ENCODE measurements at regions not wholly inside any gene's neighbourhood (a gene's known extent, or its start where the extent isn't known, plus 50 kb on each side); places are given as distances from the start of the nearest gene placed in this dataset.
"Not testable (repeated sequence)": the region's sequence is repeated elsewhere in the genome, so short reads cannot be mapped to it uniquely, and the experiment has no call there.

DNA sequence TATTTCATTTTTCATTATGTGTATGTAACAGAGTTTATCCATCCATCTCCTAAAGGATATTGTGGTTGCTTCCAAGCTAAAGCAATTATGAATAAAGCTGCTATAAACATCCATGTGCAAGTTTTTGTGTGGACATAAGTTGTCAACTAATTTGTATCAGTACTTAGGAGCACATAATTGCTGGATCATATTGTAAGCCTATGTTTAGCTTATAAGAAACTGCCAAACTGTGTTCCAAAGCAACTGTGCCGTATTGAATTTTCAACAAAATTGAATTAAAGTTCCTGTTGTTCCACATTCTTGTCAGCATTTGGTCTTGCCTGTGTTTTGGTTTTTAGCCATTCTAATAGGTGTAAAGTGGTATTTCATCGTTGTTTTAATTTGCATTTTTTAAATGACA is 416.9 kb downstream of the SLC6A15 start:
- no peak for DNase-seq (ENCODE audit: low read depth)

DNA sequence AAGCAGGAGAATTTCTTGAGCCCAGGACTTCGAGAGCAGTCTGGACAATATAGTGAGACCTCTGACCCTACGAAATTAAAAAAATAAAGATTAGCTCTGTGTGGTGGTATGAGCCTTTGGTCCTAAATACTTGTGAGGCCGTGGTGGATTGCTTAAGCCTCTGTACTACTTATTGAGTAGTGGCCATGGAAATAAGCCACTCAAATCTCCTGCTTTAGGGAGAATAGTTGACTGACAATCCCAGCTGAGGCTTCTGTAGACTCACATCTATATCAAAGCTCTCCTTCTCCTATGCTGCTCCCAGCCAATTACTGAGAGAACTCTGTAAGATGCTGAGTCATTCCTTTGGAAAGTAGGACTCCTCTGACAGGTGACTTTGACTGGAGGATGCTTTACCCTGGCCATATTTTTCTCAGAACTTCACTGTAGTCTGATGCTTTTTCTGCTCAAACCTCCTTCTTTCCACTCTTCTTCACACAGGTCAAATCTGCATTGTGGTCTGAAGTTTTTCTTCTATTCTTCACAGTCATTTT is 420.2 kb downstream of the SLC6A15 start:
- DNase-seq (ENCODE audit: low read depth): no peak

DNA sequence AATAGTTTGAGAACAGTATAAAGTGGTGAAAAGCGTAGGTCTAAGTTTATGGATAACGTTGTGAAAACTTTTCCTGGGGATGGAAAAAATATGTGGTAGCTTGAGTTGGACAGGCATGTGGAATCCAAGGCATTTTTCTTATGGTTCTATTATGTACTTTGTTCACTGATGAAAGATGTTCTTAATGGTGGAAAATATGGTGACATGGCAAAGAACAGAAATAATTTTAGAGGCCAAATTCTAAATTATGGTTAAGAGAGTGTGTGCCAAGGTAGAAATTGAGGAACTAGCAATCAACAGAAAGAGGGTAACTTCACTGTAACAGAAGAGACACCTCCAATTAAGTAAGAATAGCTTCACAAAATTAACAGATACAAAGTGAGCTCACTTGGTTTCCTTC is 427.8 kb downstream of the SLC6A15 start:
- no peak for DNase-seq (ENCODE audit: low read depth)

DNA sequence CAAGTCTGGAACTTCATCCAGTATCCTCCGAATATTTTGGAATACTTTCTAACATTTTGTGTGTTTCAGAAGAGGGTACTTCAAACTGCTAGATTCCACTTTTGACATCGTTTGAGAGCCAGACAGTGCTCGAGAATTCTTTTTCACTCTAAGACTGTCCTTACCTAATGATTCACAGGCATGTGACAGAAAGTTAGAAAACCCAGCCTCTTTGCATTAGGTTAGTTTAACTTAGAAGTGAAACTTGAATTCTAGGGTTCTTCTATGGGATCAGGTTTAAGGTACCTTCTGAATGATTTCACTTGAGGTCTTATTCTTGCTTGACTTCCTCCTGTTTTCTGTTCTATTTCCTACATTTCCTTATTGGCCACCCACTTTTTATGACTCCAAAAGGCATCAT is 431.8 kb downstream of the SLC6A15 start:
- DNase-seq (ENCODE audit: low read depth): no peak

DNA sequence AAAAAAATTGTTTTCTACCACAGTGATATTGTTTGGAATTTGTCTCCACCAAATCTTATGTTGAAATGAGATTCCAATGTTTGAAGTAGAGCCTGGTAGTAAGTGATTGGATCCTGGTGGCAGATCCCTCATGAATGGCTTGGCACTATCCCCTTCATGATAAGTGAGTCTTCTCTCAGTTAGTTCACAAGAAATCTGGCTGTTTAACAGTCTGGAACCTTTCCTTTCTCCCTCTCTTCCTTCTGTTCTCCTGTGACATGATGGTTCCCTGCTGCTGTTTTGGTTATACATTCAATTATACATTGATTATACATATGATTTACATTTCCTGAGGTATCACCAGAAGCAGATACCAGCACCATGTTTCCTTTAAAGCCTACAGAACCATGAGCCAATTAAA is 442.2 kb downstream of the SLC6A15 start:
- DNase-seq (ENCODE audit: low read depth): no peak

DNA sequence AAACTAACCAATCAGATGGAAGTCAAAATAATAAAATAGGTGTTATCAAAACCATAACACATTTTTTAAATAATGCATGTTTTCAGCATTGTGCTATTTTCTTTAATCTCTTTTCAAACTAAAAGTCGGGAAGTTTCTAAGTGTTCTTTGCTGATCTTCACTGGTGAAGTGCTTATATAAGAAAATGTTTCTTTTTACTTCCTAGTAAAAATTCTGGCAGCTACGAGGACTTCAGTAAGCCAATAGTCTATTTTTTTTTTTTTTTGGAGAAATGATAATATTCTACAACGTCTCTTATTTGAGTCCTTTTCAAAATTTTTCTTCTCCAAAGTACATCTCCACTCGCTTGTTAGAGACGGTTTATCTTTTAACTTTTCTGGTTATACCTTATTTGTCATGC is 448.0 kb downstream of the SLC6A15 start:
- no peak for DNase-seq (ENCODE audit: low read depth)

DNA sequence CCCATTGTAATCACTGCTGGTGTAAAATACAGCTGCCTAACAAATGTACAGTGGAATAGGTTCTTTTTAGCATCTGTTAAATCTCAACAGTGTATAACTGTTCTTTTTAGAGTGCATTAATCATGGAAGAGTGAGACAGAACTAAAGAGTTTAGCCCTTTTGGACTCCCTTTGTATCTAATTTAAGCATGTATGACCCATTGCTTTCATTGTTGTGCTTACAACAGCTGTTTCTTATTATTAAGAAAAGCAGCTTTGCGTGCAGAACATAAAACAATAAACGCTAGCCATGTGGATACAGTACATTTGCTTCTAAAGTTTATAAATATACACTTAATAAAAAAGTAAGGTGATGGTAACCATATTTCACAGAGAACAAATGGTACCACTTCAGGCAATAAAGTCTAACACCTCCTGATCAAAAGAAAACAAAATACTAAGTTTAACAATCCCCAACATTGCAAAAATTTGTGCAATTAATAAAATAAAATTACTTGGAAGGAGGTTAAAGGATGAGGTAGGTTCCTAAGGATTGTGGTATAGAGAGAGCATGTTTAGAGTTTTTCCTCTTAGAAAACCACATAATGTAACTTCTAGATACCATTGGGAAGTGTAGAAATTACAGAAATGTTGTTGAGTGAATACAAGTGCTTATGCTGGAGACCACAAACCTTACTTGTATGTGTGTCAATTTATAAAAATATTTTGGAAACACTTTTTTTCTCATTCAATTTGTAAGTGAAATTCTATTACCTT is 448.7 kb downstream of the SLC6A15 start:
- no peak for DNase-seq (ENCODE audit: low read depth)

DNA sequence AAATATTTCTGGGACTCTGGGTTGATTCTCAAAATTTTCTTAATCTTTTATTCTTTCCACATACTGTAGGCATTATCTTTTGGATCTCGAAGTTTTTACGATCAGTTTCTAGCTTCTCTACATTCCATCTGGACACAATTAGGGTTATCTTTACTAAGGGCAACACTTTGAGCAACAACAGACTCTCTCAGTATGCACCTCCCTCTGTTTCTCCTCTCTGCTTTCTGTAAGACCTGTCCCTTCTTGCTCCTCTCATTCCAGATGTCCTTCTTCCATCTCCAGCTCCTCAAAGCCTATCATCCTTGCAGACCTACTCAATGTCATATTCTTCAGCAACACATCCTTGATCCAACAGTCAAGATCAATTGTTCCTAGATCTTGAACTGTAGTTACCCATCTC is 457.0 kb downstream of the SLC6A15 start:
- no peak for DNase-seq (ENCODE audit: low read depth)

DNA sequence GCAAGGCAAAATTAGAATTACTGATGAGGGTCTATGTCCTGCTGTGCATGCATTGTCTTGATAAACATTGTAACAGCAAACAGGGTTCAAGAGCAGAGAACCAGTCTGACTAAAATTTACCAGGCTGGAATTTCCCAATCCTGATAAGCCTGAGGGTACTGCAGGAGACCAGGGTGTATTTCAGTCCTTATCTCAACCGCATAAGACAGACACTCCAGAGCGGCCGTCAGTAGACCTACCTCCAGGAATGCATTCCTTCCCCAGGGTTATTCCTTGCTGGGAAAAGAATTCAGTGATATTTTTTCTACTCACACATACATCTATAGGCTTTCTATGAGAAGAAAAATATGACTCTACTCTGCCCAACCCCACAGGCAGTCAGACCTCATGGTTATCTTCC is 466.1 kb downstream of the SLC6A15 start:
- not testable (repeated sequence) for DNase-seq (ENCODE audit: low read depth)

DNA sequence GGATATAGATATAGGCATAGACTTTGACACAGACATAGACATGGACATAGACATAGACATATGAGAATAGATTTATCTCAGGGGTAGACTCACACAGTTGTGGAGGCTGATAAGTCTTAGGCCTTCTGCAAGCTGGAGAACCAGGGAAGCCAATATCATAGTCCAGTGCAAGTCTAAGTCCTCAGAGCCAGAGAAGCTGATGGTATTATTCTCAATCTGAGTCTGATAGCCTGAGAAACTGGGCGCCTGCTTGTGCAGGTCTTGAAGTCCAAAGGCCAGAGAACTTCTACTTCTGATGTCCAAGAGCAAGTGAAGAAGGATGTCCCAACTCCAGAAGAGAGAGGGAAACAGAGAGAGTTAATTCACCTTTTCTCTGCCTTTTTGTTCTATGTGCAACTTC is 476.5 kb downstream of the SLC6A15 start:
- DNase-seq (ENCODE audit: low read depth): no peak

DNA sequence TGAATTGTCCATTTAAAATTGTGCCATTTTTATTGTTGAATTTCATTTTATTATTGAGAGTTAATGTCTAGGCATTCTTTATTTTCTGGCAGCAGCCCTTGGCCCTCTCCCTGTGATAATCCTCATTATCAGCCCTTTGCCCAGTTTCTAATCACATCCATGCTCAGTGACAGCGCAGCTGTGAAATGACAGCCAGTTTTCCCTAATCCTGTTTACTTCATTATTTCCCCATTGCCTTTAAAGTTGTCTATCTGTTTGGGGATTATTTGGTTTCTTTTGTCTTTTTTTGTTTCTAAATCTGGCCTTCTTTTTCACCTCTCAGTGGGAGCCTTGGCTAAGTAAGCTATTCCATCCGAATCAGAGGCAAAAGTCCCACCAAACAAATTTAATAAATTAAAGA is 476.9 kb downstream of the SLC6A15 start:
- DNase-seq (ENCODE audit: low read depth): no peak

DNA sequence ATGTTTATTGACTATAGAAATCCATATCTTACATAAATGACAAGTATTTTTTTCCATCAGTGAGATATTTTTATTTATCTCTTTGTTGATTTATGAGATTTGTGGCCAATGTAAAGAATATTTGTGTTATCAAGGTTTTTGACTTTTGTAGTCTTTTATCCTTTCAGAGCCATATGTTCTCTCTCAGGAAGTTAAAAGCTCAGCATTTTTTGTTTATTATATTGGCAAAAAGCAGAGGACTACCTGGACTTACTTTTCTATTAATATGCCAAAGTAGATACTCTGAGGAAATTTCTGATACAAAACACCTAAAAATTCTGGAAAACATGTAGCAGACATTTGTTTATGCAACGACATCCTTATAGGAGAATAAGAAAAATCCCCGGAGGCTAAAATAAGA is 490.3 kb downstream of the SLC6A15 start:
- DNase-seq (ENCODE audit: low read depth): no peak

DNA sequence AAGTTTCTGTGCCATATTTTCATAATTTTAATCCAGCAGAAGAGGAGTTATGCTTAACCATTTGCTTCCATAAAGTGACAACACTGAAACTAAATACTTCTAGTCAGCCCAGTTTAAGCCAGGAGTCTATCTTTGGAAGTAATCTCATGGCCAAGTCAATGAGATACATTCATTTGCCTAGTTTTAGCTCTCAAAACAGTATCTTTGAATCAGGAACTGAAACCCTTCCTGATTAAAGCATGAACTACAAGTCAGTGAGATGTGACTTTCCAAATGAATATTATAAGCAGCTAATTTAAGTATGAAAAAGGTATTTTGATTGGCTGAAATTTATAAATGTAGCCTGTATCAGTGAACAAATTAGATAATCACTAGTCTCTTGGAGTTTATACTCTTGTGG is 491.5 kb downstream of the SLC6A15 start:
- DNase-seq (ENCODE audit: low read depth): no peak

DNA sequence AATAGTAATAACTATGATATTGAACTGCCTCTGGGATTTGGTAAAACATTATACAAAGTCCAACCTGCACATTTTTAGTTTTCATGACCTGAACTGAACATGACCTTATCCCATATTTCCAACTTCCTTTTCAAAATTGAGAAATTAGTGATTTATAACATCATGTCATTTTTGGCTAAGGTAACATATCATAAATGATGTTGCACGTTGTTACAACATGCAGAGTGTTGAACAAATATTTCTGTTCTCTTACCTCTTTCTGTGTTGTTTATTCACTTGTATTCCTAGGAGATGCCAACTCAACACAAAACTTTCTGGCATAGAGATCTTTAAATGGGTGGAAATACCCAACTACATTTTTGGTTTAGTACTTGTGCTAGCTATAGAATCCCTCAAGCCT is 496.0 kb downstream of the SLC6A15 start:
- no peak for DNase-seq (ENCODE audit: low read depth)

DNA sequence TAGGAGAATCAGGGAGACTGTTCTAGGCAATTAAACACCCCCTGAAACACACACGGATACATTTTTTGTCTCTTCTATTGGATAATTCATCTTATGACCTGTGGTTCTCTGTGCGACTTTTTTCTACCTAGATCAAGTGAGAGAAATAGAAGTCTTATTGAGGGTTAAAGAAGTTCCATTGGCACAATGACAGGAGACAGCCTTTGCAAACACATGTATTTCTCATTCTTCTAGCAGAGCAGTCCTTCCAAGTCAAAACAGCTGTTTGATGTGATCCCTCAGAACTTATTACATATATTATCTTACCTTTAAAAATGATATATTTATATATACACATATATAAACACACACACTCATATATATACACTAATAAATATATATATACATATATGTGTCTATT is 496.7 kb downstream of the SLC6A15 start:
- no peak for DNase-seq (ENCODE audit: low read depth)

DNA sequence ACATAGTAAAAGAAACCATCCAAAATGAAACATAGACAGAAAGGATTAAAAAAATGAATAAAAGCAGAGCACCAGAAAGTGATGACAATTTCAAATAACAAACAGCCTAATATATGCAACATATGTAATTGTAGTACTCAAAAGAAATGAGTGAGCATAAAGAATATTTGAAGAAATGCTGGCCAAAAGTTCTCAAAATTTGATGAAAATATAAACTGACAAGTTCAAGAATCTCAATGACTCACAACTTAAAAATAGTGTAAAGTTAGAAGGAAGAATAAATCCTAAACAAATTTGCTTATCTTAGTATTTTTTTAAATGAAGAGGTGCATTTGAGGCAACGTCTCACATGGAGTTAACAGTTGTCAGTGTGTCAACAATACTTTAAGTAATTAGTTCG is 498.9 kb downstream of the SLC6A15 start:
- no peak for DNase-seq (ENCODE audit: low read depth)

DNA sequence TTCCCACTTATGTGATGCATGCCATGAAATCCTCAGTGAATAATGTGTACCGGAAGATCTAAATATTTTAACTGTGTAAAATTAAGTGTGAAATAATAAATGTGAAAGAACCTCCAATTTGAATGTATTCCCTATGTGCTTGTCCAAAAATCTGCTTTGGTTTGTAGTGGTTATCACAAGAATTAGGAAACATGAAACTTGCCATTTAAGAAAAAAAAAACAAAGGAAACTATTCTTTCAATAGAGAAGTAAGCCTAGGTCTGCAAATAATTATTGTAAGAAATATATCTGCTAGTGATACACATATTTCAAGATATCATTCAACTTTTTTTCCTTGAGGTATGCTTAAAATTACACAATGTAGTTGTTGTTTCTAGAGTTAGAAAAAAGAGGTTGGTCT is 500.4 kb downstream of the SLC6A15 start:
- DNase-seq (ENCODE audit: low read depth): no peak

DNA sequence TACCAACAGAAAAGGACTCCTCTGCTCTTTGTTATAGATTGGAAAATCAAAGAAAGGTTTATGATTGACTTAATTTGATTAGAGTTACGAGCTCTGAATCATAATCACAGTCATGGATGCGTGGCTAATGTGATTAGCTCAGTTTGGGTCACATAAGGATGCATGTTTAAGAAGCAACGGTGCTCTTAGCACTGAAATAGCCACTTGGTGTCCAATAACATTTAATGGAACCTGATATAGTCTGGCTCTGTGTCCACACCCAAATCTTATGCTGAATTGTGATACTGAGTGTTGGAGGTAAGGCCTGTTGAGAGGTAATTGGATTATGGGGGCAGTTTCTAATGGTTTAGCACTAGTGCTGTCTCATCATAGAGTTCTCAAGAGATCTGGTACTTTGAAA is 501.6 kb downstream of the SLC6A15 start:
- DNase-seq (ENCODE audit: low read depth): no peak

DNA sequence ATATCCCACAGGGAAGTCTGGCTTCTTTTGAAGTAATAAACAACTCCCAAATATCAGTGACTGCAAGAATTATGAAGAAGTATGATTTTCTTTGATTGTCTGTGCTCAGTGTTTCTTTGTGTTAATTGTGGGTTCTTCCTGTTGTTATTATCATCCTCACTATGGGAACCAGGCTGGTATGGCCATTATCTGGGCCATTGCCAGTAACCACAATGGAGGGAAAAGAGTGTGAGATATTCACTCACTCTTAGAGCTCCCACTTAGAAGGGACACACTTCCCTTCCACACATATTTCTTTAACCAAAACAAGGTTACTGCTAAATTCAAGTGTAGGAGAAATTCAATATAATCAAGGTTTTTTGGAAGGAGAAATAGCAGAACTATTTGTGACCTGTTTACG is 503.7 kb downstream of the SLC6A15 start:
- DNase-seq (ENCODE audit: low read depth): no peak

DNA sequence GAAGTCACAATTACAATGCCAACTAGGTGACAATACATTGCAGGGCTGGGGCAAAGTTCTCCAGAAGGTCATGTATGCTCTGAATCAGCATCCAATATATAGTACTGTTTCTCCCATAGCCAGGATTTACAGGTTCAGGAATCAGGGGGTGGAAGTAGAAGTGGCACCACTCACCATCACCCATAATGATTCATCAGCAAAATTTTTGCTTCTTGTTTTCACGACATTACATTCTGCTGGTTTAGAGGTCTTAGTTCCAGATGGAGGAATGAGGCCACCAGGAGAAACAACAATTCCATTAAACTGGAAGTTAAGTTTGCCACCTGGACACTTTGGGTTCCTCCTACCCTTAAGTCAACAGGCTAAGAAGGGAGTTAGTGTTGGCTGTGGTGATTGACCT is 505.9 kb downstream of the SLC6A15 start:
- not testable (repeated sequence) for DNase-seq (ENCODE audit: low read depth)

DNA sequence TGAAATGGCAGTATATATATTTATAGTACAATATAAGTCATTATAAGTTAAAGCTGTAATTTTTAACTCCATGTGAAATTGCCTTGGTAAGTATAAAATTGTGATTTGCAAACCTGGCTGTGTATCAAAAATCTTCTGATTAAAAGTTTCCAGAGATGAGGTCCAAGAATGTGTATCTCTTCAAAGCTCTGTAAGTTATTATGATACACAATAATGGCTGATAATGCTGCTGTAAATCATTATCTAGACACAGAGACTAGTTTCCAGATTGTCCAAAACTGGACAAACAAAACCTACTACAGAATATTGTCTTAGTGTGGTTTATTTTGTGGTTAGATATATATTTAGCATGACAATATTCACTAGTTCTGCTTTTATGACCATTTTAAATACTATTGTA is 514.8 kb downstream of the SLC6A15 start:
- no peak for DNase-seq (ENCODE audit: low read depth)

DNA sequence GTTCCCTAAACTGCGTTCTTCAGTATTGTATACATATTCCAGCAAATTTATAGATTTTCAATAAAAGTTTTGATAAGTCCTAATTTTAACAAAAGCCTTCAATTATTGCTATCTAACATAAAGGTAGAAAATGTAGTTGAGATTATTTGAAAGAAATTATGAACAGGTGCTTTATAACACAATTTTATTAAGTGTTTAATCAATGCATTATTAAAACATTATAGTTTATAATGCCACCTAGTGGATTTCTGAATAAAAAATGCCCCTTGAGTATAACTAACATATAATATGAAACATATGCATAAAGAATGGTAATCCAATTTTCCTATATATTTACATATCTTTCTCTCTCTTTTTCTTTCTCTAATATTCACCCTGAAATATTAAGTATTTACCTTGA is 515.3 kb downstream of the SLC6A15 start:
- DNase-seq (ENCODE audit: low read depth): no peak

DNA sequence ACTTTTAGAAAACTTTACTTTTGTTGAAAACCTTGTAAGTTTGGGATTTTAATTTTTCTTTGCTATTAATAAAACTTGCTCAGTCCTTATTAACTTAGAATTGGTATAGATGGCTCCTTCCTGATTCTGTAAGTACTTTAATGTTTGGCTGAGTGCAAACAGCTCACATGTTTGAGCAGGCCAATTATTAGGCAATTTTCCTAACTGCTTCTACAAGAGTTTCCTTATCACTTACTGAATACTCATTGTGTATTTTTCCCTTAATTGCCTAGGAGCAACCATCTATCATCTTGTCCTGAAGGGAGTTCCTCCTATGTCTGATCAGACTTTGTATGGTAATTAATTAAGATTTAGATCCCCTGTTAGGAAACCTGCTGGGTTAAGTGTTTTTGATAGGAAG is 521.4 kb downstream of the SLC6A15 start:
- not testable (repeated sequence) for DNase-seq (ENCODE audit: low read depth)

DNA sequence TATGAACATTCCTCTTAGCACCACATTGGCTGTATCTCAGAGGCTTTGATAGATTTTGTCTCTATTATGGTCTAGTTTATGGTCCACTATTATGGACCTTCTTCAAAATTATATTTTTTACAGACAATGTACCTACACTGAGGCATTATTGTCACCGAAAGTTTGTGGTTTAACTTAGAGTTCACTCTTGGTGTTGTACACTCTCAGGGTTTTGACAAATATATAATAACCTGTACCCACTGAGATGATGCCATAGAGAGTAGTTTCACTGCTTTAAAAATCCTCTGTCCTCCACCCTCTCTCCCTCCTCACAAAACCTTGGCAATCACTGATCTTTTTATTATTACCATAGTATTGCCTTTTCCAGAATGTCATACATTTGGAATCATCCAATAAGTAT is 528.2 kb downstream of the SLC6A15 start:
- no peak for DNase-seq (ENCODE audit: low read depth)
